ENCODE measurements at regions not wholly inside any gene's neighbourhood (a gene's known extent, or its start where the extent isn't known, plus 50 kb on each side); places are given as distances from the start of the nearest gene placed in this dataset.

DNA sequence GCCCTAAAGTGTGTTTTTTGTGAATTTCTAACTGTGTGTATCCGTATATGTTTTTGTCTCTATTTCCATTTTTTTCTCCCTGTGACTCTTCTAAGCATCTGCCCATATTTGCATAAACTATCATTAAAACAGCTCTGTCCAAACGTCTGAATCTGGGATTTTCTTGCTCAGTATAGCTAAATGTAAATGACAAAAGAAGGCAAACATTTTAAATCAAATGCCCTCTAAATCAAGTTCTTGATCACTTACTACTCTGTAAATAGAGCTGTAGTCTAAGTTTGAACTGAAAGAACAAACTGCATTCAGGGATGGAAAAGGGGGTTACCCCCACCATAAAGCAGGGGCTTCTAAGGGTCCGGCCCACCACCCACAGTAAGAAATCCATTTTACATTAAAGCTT is 432.0 kb upstream of the FAM241A start:
- TF ChIP-seq CTCF (IDR thresholded peaks at IDR 0.05) (no peak), POLR2A (IDR thresholded peaks at IDR 0.05) (no peak), POLR2AphosphoS5 (IDR thresholded peaks at IDR 0.05) (no peak)
